ENCODE measurements at regions not wholly inside any gene's neighbourhood (a gene's known extent, or its start where the extent isn't known, plus 50 kb on each side); places are given as distances from the start of the nearest gene placed in this dataset.

DNA sequence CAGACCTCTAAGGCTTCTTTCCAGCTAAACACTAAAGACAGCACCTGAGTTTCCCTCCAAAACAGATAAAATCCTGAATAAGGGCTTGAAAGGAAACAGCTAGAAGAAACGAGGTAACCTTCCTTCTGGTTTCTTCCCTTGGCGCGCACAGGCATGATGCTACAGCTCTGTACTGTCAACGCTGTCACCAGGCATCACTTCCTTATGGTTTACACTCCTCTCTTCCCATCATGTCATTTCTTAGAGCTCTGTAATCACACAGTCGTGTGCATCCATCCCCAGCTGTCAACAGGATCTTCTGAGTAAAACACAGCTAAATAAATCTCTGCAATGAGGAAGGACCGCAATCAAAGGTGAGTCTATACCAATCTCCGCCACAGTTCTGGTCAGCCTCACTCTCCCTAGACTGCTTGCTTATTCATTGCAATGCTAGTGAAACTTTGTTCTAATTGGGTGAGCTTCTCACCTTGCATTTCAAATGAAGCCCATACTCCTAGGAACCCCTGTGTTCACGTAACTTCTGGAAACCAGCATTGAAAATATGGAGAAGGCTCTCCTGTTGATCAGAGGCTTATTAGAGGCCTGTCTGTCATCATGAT, 162.6 kb upstream of the DTNBP1 start:
- TF ChIP-seq, protein P1, sequence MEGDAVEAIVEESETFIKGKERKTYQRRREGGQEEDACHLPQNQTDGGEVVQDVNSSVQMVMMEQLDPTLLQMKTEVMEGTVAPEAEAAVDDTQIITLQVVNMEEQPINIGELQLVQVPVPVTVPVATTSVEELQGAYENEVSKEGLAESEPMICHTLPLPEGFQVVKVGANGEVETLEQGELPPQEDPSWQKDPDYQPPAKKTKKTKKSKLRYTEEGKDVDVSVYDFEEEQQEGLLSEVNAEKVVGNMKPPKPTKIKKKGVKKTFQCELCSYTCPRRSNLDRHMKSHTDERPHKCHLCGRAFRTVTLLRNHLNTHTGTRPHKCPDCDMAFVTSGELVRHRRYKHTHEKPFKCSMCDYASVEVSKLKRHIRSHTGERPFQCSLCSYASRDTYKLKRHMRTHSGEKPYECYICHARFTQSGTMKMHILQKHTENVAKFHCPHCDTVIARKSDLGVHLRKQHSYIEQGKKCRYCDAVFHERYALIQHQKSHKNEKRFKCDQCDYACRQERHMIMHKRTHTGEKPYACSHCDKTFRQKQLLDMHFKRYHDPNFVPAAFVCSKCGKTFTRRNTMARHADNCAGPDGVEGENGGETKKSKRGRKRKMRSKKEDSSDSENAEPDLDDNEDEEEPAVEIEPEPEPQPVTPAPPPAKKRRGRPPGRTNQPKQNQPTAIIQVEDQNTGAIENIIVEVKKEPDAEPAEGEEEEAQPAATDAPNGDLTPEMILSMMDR (IDR thresholded peaks at IDR 0.05): no peak
- no peak for TF ChIP-seq POLR2A (IDR thresholded peaks at IDR 0.05)

Measured in ovary (tissue), 3 donors.